Type B pancreatic cell (in vitro differentiated cells): ENCODE measurements at regions not wholly inside any gene's neighbourhood (a gene's known extent, or its start where the extent isn't known, plus 50 kb on each side); places are given as distances from the start of the nearest gene placed in this dataset.

Experiments
- DNase-seq: peaks from one replicate; pipeline ENCODE4 v3.0.0; 2021; ENCODE audit warnings: mixed read lengths; ENCODE audit not compliant: unreplicated experiment; ENCODE audit errors: extremely low spot score
- H3K27ac Mint-ChIP-seq: 2 replicates; pipeline ENCODE4 v1.8.0; 2021; ENCODE audit warnings: mild to moderate bottlenecking, mixed read lengths
- H3K27me3 Mint-ChIP-seq: 2 replicates; pipeline ENCODE4 v1.8.0; 2021; ENCODE audit warnings: mixed read lengths
- H3K36me3 Mint-ChIP-seq: 2 replicates; pipeline ENCODE4 v1.8.0; 2021; ENCODE audit warnings: mixed read lengths
- H3K4me1 Mint-ChIP-seq: one replicate; pipeline ENCODE4 v1.8.0; 2021; ENCODE audit warnings: mixed read lengths; ENCODE audit not compliant: unreplicated experiment
- H3K4me3 Mint-ChIP-seq: 2 replicates; pipeline ENCODE4 v1.8.0; 2021; ENCODE audit warnings: mild to moderate bottlenecking, mixed read lengths
- H3K9me3 Mint-ChIP-seq: 2 replicates; pipeline ENCODE4 v1.8.0; 2021; ENCODE audit warnings: mixed read lengths
- TF ChIP-seq, protein P1 (sequence below): fragments of 200-600 bp; sonication (generic); conservative IDR thresholded peaks from 2 replicates; pipeline ENCODE4 v1.5.0; 2021; ENCODE audit warnings: antibody characterized with exemption, mild to moderate bottlenecking

DNA sequence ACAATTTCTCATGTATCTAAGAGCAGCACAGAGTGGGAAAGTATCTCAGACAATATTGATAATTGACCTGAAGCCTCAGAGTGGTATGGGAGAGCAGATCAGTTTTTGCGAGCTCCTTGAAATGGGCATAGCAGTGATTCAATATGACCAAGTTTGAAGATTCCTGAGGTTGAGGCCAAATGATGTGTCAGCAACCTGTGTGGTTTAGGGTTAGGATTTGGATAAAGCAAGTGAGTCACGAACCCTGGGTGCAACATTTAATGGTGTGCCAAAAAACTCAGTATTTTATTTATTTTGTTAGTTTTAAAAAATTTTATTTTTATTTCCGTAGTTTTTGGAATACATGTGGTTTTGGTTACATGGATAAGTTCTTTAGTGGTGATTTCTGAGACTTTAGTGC, 92.5 kb upstream of the C21orf91 start:
- no peak overlapping the region for H3K27ac Mint-ChIP-seq
- no peak overlapping the region for H3K4me3 Mint-ChIP-seq
- DNase-seq: no peak
- peaks cover 4% of the 10 kb centered on the region for H3K27me3 Mint-ChIP-seq
- H3K9me3 Mint-ChIP-seq: no peaks in the 10 kb centered on the region
- TF ChIP-seq, protein P1, sequence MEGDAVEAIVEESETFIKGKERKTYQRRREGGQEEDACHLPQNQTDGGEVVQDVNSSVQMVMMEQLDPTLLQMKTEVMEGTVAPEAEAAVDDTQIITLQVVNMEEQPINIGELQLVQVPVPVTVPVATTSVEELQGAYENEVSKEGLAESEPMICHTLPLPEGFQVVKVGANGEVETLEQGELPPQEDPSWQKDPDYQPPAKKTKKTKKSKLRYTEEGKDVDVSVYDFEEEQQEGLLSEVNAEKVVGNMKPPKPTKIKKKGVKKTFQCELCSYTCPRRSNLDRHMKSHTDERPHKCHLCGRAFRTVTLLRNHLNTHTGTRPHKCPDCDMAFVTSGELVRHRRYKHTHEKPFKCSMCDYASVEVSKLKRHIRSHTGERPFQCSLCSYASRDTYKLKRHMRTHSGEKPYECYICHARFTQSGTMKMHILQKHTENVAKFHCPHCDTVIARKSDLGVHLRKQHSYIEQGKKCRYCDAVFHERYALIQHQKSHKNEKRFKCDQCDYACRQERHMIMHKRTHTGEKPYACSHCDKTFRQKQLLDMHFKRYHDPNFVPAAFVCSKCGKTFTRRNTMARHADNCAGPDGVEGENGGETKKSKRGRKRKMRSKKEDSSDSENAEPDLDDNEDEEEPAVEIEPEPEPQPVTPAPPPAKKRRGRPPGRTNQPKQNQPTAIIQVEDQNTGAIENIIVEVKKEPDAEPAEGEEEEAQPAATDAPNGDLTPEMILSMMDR: no peak
- no peaks in the 10 kb centered on the region for H3K36me3 Mint-ChIP-seq
- H3K4me1 Mint-ChIP-seq: no peaks in the 10 kb centered on the region

DNA sequence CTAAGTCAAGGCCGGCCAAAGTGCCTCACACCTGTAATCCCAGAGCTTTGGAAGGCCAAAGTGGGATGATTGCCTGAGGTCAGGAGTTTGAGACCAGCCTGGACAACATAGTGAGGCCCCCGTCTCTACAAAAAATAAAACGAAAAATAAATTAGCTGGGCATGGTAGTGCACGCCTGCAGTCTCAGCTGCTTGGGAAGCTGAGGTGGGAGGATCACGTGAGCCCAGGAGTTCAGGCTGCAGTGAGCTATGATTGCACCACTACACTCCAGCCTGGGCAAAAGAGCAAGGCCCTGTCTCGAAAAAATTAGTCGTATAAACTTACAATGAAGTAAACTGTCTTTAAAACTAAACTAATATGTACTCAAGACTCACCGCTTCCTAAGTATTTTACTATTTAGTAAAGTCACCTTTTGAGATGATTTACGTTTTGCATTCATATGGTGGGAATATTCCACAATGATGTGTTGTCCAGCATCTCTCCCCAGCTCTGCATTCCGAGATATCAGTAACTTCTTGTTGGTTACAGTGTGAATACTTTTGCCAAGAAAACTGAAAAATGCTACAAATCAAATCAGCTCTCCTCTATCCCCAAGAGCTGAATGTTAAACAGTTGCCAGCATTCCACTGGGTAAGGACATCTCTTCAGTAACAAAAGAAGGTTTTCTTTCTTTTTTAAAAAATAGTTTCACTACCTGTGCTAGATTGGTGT, 84.9 kb upstream of the C21orf91 start:
- peaks cover 17% of the 10 kb centered on the region for H3K4me1 Mint-ChIP-seq
- DNase-seq: no peak
- no peaks in the 10 kb centered on the region for H3K27me3 Mint-ChIP-seq
- TF ChIP-seq, protein P1: no peak
- H3K4me3 Mint-ChIP-seq: no peak overlapping the region
- no peaks in the 10 kb centered on the region for H3K36me3 Mint-ChIP-seq
- H3K9me3 Mint-ChIP-seq: peaks cover 7% of the 10 kb centered on the region
- H3K27ac Mint-ChIP-seq: no peak overlapping the region

DNA sequence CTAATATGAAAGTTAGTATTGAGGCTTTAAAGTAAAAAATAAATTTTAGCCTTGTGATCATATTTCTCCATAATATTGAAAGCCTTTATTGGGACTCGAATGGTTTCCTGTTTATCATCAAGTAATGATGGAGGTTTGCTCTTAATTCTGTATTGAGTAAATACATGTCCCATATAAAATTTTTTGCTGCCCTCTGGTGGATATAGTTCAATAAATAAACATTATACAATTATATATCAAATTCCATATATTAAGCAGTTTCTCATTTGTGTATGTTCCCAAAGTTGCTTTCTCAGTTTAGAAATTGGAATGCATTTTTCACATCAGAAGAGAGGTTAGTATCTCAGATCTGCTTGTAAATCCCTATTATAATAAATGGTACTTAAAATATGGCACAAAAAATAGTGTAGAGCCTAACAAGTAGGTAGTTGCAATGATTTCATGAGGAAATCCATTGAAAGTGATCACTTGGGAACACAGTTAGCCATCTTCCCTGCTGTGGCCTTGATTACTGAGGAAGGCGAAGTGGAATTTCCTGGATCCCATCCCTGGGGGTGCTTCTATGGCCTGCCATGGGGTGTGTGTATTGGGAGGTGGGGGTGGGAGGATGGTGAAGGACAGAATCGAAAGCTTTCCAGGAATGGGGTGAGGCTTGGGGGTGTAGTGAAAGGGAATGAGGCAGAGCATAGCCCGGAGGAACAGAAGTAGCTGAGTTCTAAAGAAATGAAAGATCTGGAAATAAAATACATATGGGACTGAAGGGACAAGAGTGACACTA, 84.1 kb upstream of the C21orf91 start:
- Mint-ChIP-seq H3K36me3 (no peaks in the 10 kb centered on the region), H3K27ac (no peak overlapping the region), H3K4me3 (no peak overlapping the region), H3K27me3 (no peaks in the 10 kb centered on the region), H3K9me3 (peaks cover 12% of the 10 kb centered on the region), H3K4me1 (peaks cover 17% of the 10 kb centered on the region)
- TF ChIP-seq, protein P1: peak; percentile 63
- no peak for DNase-seq

DNA sequence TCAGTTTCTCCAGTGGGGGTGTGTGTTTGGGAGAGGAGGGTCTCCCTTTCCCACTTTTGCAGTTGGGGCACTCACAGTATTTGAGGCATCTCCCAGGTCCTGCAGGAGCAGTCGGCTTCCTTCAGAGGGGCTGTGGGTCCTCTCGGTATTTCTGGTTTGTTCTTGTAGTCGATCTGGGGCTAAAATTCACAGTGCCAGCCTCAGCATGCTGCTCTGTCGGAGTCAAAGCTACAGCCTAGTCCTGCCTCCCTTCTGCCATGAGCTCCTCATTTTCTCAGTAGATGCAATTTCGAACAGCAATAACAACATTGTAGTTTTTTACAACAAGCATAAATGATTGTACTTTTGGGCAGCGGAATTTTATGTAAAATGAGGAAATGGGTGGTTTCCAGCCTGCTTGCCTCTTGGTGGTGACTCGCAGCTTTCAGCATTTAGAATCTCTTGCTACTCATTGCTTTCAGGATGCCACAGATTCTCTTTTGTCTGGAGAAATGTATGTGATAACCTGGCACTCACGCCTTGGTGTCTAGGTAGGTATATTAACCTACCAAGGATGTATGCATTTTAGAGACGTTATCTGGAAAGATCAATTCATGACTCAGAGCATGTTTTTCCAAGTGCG, 82.4 kb upstream of the C21orf91 start:
- H3K27me3 Mint-ChIP-seq: no peaks in the 10 kb centered on the region
- peaks cover 21% of the 10 kb centered on the region for H3K9me3 Mint-ChIP-seq
- DNase-seq: no peak
- H3K4me3 Mint-ChIP-seq: no peak overlapping the region
- no peak overlapping the region for H3K27ac Mint-ChIP-seq
- no peaks in the 10 kb centered on the region for H3K36me3 Mint-ChIP-seq
- peaks cover 17% of the 10 kb centered on the region for H3K4me1 Mint-ChIP-seq
- TF ChIP-seq, protein P1: no peak

DNA sequence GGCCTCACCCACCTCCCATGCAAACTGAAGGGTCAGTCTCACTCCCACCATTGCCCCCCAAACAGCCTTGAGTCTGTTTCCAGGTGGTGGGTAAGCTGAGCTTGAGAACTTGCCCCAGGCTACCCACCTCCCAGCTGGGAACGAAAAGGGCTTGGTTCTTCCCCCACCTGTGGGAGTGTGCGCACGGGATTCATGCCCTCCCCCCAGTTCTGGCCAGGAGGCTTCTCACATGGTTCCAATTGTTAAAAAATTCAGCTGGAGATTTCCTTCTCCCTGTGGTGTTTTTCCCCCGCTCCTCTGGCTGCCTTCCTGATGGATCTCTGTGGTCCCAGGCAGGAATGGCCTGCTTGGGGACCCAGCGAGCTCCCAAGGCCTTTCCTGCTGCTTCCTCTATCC, 81.8 kb upstream of the C21orf91 start:
- no peak overlapping the region for H3K27ac Mint-ChIP-seq
- H3K9me3 Mint-ChIP-seq: peaks cover 21% of the 10 kb centered on the region
- TF ChIP-seq, protein P1: no peak
- H3K36me3 Mint-ChIP-seq: no peaks in the 10 kb centered on the region
- no peaks in the 10 kb centered on the region for H3K27me3 Mint-ChIP-seq
- H3K4me3 Mint-ChIP-seq: no peak overlapping the region
- DNase-seq: no peak
- H3K4me1 Mint-ChIP-seq: peaks cover 17% of the 10 kb centered on the region
